ENCODE measurements at regions not wholly inside any gene's neighbourhood (a gene's known extent, or its start where the extent isn't known, plus 50 kb on each side); places are given as distances from the start of the nearest gene placed in this dataset.

DNA sequence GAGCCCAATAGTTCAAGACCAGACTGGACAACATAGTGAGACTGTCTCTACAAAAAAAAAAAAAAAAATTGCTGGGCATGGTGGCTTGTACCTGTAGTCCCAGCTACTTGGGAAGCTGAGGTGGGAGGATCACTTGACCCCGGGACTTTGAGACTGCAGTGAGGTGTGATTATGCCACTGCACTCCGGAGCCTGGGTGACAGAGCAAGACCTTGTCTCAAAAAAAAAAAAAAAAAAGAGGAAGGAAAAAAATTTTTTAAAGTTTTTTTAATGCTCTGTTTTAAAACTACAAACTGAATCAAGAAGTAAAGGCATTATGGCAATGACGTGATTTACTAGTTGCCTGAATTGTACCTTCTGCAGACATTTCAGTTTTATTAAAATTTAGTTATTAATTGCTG lies 54.5 kb upstream of the ZDBF2 start:
- H3K9ac ChIP-seq (ENCODE audit: insufficient read depth in 1 of 2, low read length in 2 of 2) = no peak overlapping the region
- WGBS, 2 donors = 34 to 39% methylated on average over 3 of the region's 3 CpGs
- ATAC-seq (ENCODE audit: insufficient read depth, low FRiP score) (no peak), DNase-seq (no peak)
- H3K27ac ChIP-seq (ENCODE audit: low read depth in 1 of 2, low read length in 1 of 2) = no peak overlapping the region
- H3K27me3 ChIP-seq (ENCODE audit: control insufficient read depth in 3 of 3, insufficient read depth in 3 of 3, low read length in 2 of 3) = no peaks in the 10 kb centered on the region
- TF ChIP-seq, protein P1, sequence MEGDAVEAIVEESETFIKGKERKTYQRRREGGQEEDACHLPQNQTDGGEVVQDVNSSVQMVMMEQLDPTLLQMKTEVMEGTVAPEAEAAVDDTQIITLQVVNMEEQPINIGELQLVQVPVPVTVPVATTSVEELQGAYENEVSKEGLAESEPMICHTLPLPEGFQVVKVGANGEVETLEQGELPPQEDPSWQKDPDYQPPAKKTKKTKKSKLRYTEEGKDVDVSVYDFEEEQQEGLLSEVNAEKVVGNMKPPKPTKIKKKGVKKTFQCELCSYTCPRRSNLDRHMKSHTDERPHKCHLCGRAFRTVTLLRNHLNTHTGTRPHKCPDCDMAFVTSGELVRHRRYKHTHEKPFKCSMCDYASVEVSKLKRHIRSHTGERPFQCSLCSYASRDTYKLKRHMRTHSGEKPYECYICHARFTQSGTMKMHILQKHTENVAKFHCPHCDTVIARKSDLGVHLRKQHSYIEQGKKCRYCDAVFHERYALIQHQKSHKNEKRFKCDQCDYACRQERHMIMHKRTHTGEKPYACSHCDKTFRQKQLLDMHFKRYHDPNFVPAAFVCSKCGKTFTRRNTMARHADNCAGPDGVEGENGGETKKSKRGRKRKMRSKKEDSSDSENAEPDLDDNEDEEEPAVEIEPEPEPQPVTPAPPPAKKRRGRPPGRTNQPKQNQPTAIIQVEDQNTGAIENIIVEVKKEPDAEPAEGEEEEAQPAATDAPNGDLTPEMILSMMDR (IDR thresholded peaks at IDR 0.05; ENCODE audit: control extremely low read depth, extremely low read depth) = no peak
- H3K36me3 ChIP-seq (ENCODE audit: control insufficient read depth in 4 of 4, insufficient read depth in 4 of 4, low read length in 4 of 4) = no peaks in the 10 kb centered on the region
- H3K9me3 ChIP-seq (ENCODE audit: control insufficient read depth in 4 of 4, insufficient read depth in 3 of 4, low read length in 3 of 4) = peaks cover 0 to 6% (median 0%) of the 10 kb centered on the region in 4 donors
- H3K4me1 ChIP-seq (ENCODE audit: control insufficient read depth in 5 of 5, insufficient read depth in 5 of 5, low read length in 5 of 5) = peaks cover 0 to 10% (median 0%) of the 10 kb centered on the region in 5 donors
- no peak overlapping the region for H3K4me3 ChIP-seq

DNA sequence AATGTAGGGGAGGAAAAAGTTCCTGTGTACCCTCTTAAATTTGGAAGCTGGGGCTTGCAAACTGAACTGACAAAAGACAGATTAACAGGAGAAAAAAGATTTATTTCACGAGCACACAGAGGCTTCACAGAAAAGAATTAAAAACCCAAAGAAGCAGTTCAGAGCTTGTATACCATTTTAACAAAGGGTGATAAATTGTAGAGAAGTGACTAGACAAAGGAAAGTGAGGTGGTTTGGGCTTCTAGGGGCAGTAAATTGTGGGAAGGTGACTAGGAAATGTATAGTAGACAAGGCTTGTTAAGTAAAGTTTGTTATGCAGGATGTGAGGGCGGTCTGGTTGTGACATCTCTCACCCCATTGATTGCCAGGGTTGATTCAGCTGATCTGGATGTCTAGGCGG lies 53.5 kb upstream of the ZDBF2 start:
- Histone ChIP-seq H3K27ac (ENCODE audit: low read depth in 1 of 2, low read length in 1 of 2) (no peak overlapping the region), H3K36me3 (ENCODE audit: control insufficient read depth in 4 of 4, insufficient read depth in 4 of 4, low read length in 4 of 4) (no peaks in the 10 kb centered on the region), H3K4me3 (no peak overlapping the region), H3K9ac (ENCODE audit: insufficient read depth in 1 of 2, low read length in 2 of 2) (no peak overlapping the region), H3K4me1 (ENCODE audit: control insufficient read depth in 5 of 5, insufficient read depth in 5 of 5, low read length in 5 of 5) (peaks cover 0 to 10% (median 0%) of the 10 kb centered on the region in 5 donors), H3K27me3 (ENCODE audit: control insufficient read depth in 3 of 3, insufficient read depth in 3 of 3, low read length in 2 of 3) (no peaks in the 10 kb centered on the region), H3K9me3 (ENCODE audit: control insufficient read depth in 4 of 4, insufficient read depth in 3 of 4, low read length in 3 of 4) (peaks cover 0 to 6% (median 0%) of the 10 kb centered on the region in 4 donors)
- TF ChIP-seq, protein P1 (IDR thresholded peaks at IDR 0.05; ENCODE audit: control extremely low read depth, extremely low read depth) = no peak
- no peak for DNase-seq
- no peak for ATAC-seq (ENCODE audit: insufficient read depth, low FRiP score)
- WGBS, 2 donors = 82 to 90% methylated on average over 3 of the region's 3 CpGs

All from lung (tissue), 11 donors.